NCI-H1105 (cell line): ENCODE measurements at regions not wholly inside any gene's neighbourhood (a gene's known extent, or its start where the extent isn't known, plus 50 kb on each side); places are given as distances from the start of the nearest gene placed in this dataset.

ENCODE experiments used
- DNase-seq: peaks from one replicate; lab custom pipeline; 2025; lab: John Stamatoyannopoulos, UW

DNA sequence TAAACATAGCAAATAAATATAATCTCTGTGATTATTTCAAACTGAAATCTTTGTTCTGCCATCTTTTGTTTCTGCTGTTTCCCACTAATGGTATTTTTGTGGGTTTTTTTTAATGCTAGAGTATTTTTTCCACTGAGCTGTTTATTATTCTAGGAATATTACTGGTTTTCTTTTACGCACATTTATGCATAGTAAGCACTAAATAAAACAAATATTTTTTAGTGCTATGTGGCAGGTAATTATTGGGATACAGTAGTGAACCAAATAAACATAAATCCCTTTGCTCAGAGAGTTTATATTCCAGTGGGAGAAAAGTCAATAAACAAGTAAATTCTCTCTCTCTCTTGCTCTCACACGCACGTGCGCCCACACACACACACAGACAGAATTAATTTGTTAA is 397.4 kb downstream of the PRDM5 start:
- DNase-seq = no peak

DNA sequence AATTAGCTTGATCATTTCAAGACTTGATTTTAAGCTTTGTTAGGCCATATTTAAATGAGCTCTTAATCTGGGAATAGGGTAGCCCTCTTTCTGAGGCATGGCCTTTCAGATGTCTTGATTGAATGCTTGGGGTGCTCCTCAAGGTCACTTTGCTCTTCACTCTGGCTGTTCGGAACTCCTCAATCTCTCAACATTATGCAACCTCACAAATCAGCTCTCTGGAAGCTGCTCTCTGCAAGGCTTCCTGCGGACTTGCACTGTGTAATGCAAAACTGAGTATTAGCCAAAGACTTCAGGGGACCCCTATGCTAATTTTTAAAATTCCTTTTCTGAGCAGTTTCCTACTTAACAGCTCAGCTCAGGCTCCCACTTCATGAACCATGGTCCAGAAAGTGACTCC is 398.3 kb downstream of the PRDM5 start:
- DNase-seq = no peak

DNA sequence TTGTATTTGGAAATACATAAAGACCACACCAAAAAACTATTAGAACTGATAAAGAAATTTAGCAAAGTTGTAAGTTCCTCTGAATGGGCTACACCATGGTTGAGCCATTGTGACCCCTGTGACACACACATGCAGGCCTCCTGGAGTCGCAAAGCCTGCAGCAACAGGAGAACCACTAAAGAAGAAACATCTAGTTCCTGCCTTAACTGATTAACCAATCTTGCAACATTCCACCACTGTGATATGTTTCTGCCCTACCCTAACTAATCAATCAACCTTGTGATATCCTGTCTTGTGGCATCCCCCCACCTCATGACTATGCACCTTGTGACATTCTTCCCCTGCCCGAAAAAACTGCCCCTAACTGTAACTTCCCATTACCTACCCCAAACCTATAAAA is 401.8 kb downstream of the PRDM5 start:
- DNase-seq = no peak

DNA sequence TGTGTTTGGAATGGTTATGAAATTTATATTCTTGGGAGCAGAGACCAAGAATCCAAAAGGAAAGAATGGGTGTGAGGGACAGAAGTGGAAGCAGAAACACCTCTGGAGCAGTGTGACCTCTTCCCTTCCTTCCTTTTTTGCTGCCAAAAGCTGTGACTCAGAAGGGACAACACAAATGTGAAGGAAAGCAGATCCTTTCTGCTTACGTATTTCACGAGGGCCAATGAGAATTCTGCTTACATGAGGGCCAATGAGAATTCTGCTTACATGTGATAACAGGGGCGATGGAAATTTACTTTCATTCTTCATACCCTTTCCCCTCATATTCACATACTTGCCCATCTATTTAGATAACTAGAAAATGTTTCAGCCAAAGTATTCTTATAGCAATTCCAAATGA is 404.6 kb downstream of the PRDM5 start:
- no peak for DNase-seq

DNA sequence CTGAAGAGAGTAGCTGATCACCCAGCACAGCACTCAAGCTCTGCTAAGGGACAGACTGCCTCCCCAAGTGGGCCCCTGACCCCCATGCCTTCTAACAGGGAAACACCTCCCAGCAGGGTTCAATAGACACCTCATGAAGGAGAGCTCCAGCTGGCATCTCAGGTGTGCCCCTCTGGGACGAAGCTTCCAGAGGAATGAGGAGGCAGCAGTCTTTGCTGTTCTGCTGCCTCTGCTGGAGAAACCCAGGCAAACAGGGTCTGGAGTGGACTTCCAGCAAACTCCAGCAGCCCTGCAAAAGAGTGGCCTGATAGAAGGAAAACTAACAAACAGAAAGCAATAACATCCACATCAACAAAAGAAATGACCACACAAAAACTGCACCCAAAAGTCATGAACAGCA is 412.8 kb downstream of the PRDM5 start:
- no peak for DNase-seq

DNA sequence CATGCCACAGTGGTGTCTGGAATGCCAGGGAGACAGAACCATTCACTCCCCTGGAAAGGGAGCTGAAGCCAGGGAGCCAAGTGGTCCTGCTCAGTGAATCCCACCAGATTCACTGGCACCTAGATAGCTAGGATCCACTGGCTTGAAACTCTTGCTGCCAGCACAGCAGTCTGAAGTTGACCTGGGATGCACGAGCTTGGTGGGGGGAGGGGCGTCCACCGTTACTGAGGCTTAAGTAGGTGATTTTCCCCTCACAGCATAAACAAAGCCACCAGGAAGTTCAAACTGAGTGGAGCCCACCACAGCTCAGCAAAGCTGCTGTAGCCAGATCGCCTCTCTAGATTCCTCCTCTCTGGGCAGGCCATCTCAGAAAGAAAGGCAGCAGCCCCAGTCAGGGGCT is 413.3 kb downstream of the PRDM5 start:
- no peak for DNase-seq

DNA sequence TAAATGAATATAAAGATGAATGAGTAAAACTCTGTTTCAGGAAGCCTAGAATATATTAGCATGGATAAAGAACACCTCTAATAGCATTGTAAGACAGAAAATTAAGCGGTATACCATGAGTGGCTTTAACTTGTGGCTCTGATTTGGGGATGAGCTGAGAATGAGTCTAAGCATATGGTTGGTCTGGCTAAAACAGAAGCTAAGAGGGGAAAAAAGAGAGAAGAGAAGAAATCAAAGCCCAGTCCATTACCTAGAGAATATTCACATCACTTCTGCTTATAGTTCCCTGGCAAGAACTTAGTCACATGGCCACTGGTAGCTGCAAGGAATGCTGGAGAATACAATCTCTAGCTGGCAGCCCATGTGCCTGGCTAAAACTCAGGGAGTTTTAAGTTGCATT is 414.5 kb downstream of the PRDM5 start:
- no peak for DNase-seq

DNA sequence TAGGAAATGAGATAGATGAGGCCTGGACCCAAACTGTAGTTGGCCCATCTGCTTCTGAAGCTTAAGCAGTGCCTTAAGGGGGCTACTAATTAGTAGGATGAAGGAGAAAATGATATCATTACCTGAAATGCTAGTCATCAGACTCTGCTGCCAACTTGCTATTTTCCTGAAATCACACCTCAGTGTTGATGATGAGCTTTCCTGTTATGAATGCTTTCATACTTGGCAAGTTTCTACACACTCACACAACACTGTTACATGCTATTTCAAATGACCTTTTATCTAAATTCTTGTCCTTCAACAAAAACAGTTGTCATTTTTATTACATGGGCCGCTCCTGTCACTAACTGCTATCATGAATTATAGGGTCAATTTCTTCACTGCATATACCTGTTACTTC is 416.0 kb downstream of the PRDM5 start:
- no peak for DNase-seq

DNA sequence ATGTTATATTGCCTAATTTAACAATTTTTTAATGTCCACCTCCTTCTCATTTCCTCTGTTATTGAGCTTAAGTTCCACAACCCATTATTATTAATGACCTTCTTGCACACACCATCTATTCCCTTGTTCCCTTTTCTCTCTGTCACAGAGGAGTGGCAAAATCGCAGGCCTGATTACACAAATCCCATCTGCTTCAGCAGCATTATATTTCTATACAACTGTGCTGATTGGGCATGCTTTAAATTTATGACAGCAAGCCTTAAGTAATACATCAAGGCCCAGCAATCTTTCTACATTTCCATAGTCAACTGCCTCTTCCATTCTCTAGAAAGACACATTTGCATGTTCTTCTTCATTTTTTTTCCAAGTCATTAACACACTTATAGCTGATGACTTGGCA is 423.8 kb downstream of the PRDM5 start:
- DNase-seq = no peak

DNA sequence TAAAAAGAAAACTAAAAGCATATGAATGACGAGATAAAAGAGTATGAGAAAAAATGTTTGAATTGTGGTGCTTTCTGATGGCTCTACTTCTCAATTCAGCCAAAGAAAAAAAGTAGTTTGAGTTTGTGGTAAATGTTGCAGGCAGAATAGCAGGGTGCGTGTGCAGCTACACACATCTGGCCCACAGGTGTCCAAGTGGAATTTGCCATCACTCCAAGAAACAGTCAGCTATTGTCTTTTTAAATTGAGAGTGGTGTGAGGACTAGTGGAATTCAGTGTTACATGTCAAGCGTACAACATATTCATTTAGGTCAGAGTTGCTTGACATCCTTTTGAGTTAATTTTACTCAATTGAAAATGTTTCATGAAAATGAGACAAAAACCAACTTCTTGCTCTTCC is 424.8 kb upstream of the MAD2L1 start:
- no peak for DNase-seq

DNA sequence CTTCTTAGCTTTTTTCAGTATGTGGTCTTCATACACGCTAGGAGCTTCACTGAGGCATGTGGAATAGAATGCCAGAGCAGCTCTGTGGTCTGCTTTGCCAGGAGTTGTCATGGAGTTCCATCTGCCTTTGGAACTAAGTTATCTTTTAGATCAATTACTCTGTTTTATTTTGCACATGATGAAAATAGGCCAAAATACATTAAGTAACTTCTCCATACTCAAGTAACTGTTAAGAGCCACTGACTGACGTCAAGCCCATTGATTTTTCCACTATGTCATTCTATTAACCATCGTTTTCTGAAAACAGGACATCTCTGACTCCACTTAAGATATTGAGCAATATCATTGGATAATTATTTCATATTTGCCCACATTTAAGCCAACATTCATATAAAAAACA is 415.1 kb upstream of the MAD2L1 start:
- no peak for DNase-seq

DNA sequence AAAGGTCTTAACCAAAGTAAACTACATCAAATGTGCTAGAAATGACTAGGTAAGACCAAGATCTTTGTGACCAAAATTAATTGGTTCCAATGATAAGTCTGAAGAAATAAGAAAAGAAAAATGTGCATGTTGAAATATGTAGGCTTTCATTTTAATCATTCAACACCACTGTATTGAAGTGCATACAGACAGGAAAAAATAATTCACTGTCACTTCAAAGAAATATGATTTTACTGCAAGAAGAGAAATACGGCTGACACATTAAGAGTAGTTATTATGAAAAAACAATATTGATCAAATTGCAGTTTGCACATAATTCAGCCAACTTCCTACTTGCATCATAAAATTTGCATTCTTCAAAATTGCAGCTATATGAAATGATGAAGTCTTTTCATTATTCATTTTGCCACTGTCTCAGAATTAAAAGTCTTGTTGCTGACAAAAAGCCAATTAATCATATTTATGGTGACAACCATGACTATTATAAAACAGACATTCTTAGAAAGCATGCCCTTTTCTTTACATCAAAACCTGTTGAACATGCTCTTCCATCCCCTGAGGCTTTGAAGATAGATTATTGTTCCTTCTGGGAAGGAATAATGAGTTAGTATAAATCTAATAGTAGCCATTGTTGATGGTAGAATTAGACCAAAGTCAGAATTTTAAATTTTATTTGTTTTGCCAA is 405.9 kb upstream of the MAD2L1 start:
- DNase-seq = no peak

DNA sequence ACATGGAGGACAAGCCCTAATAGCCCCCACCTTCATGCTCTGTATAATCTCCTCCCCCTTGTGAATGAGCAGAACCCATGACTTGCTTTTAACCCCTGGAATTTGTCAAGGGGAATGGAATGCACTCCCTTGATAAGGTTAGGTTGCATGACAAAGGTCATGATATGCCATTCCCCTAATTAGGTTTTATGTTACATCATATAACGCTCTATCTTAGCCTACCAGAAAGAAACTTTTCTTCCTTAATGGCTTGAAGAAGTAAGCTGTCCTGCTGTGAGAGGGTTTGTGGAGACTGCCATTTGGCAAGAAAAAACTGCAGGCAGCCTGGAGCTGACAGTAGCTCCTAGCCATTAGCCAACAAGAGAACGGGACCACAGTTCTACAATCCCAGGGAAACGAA is 399.8 kb upstream of the MAD2L1 start:
- DNase-seq = no peak

DNA sequence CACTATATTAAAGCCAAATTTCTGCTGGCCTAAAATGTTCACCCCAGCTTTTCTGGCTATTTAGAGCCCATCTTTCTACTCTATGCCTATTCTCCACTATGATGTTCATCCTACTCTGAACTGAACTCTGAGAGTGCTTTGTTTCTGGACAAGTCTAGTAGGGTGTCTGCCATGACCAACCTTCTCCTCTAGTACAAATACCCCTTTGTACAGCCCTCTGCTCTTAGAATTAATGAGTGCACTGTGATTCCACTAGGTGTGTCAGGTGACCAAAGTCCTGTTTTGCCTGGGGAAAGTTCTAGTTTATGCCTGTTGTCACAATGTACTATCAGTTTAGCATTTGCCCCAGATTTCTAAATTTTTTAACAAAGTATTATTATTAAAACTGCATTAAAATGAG is 388.1 kb upstream of the MAD2L1 start:
- no peak for DNase-seq

DNA sequence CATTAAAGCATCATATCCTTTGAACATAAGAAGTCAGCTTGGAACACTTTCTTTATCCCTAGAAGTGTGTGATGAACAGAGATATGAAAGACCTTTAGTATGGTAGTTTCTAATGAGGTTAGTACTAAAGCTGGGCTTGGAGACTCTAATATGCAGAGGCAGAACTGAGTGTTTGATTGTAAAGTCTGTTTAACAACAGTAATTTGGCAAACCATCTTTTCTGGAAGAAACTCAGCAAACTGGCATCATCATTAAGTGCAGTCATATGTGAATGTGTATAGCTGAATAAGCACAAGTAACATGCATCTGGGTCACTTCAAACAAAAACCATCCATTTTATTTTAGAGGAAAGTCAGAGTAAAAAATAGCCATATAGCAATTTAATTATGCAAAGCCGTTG is 385.9 kb upstream of the MAD2L1 start:
- no peak for DNase-seq

DNA sequence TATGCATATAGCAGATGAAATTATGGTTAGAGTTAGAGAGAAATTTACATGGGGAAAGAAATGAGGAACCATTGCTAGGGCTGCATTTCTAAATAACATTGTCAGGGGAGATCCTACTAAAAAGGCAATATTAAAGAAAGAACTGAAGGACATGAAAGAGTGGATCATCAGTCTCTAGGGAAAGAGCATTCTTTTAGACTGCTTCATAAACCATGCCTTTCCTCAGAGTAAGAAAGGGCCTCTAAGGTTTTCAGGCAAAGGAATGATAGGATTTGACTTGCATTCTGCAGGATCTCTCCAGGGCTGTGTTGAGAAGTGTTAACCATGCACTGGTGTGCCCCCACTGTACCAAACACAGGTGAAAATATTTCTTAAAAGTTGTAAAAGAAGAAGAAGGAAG is 385.4 kb upstream of the MAD2L1 start:
- no peak for DNase-seq

DNA sequence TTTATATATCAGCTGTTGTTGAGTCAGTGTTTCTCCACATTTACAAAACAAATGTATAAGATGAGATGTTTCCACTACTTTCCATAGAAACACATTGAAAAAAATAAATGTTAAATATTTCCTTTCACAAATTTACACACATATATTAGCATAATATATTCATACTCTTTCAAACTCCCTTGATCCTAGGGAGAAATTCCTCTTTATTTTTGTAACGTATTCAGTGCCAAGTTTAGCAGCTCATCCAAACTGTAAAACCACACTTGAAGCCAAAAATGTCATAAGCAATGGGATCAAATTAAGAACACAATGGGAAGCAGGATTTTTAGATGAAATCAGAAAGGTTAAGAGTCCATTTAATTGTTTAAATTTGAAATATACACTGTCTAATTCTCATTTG is 381.1 kb upstream of the MAD2L1 start:
- DNase-seq = no peak

DNA sequence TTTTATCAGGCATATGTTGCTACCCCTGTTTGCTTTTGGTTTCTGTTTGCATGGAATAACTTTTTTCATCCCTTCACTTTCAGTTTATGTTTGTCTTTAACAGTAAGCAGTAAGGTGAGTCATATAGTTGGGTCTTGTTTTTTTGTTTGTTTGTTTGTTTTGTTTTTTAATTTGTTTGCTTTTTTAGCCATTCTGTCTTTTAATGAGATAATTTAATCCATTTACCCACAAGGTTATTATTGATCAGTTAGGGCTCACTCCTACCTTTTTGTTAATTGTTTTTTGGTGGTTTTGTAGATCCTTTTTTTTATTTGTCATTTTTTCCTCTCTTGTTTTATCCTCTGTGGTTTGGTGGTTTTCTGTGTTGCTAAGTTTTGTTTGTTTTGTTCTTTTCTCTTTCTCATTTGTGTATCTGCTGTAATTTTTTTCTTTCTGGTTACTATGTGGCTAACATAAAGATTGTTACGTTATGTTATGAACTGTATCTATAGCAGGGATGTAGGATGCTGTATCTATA is 379.5 kb upstream of the MAD2L1 start:
- no peak for DNase-seq

DNA sequence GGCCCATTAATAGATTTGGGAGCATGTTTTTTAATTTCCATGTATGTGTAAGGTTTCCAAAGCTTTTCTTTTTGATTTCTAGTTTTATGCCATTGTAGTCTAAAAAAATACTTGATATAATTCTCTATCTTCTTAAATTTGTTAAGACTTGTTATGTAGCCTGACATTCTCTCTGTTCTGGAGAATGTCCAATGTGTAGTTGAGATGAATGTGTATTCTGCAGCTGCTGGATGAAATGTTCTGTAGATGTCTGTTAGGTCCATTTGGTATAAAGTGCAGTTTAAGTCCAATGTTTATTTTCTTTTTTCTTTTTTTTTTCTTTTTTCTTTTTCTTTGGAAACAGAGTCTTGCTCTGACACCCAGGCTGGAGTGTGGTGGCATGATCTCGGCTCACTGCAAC is 378.5 kb upstream of the MAD2L1 start:
- no peak for DNase-seq

DNA sequence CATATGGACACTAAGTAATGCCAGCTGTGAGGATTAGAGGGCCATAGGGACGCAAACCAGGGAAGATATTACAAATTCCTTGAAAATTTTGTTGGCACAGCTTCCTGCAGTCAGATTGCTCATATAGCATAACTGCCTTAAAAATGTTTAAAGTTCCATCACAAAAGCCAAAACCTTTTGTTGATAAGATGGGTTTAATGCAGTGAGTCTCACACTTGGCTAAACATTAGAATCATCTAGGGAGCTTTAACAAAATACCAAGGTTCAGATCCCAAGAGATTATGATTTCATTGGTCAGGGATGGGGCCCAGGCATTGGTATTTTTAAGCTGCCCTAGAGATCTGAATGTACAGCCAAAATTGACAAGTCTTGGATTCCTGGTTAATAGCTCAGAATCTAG is 376.5 kb upstream of the MAD2L1 start:
- no peak for DNase-seq

DNA sequence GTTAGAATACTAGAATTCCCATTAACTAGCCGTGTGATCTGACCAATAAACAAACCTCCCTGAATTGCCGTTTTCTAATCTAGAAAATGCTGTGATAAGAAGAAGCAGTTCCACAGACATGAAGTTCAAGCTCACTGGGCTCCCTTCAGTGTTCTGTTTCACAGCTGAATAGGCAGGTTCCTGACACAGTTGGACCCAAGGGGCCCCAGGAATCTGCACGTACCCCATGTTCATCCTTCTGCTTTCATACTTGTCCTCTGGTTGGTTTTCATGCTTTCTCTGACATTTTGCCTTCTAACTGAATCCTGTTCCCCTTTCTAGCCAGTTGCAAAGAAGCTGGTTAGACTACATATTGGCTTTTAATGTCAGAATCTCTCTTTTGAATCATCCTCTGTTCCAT is 374.1 kb upstream of the MAD2L1 start:
- DNase-seq = no peak

DNA sequence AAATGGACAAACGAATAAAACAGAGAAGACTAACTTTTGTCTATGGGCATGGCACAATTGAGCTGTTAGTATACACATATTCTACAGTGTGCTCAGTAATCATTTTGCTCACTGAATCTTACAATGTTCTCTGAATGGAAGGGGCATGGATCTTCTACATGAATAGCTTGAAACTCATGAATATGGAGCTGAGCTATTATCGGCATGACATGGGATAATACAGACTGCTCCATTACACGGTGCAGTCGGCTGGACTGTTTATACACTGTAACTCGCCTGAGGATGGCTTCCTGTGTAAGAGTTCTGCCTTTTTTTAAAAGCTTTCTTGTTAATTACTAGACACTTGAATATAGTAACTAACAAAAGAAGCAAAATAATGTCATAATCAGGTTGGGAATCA is 368.5 kb upstream of the MAD2L1 start:
- DNase-seq = no peak

DNA sequence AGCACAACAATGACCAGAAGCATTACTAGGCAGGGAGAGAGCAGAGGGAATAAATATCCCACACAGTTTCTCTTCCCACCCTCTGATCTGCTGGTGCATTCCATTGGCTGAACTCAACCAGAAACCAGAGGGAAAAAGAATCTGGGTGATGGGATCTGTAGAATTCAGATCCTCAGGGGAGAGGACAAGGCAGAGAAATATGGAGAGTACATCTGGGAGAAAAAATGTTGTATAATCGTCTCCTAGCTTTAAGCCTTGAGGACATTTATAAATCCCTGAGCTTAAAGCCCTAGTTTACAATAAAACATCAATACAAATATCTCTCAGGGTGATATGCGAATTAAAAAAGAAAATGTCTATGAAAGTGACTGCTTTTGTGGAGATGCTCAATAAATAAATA is 368.1 kb upstream of the MAD2L1 start:
- DNase-seq = no peak

DNA sequence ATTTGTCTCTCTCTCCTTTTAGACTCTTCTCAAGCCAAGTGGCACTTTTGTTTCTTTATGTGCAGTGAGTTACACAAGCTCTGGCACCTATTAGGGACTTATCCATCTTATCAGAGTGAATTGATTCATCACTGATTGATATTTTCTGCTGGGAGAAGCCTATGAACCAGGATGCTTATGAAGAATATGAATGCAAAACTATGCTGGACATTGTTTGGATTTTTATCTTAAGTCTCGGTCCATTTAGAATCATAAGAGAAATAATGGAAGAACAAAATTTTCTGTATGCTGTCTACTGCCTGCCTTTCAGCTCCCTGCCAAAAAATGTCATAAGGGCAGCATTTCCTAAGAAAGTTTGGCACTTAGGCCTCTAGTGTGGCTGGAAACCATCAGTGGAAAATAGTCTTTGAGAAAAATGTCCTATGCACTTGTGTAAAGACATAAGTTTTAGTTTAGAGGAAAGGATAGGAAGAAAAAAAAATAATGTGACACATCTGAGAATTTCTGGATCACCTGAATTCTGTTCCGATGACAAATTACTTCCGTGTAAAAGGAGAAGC is 365.7 kb upstream of the MAD2L1 start:
- DNase-seq = no peak
